NOMO-1 treated with dmso at 0.1 percent for 144 hours (cell line): ENCODE measurements at regions not wholly inside any gene's neighbourhood (a gene's known extent, or its start where the extent isn't known, plus 50 kb on each side); places are given as distances from the start of the nearest gene placed in this dataset.

Source experiments
- DNase-seq: peaks from one replicate; lab custom pipeline; 2025; ENCODE audit not compliant: unreplicated experiment; lab: John Stamatoyannopoulos, UW

DNA sequence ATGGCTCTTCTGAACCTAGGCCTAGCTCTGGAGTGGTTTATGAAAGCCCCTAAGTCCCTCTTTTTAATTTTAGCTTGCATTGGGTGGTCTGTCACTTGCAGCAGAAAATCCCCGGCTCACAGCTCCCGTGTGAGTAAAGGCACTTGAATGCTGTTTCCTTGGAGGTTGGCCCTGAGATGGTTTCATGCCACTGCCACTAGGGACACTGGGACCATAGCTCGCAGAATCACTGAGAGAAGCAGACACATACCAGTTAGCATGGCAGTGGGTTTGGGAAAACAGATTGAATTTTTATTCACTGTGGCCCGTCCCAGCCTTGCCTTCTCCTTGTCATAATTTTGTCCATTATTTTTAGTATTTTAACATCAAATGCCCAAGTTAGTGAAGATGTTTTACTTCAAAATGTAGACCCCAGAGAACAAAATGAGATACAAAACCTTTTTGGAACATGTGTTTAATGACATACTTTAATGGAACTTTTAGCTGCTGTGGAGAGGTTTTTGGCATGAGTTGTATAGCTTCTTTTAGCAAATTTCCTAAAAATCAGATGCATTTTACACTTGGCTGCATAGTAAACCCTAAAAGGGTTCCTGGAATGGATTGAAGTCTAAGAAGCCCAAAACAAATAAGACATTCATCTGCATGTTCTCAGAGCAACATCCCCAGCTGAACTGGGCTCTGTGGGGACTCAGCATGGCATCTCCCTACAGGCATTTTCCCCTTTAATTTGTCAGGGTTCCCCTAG, 259.7 kb upstream of the PITRM1 start:
- DNase-seq = no peak

DNA sequence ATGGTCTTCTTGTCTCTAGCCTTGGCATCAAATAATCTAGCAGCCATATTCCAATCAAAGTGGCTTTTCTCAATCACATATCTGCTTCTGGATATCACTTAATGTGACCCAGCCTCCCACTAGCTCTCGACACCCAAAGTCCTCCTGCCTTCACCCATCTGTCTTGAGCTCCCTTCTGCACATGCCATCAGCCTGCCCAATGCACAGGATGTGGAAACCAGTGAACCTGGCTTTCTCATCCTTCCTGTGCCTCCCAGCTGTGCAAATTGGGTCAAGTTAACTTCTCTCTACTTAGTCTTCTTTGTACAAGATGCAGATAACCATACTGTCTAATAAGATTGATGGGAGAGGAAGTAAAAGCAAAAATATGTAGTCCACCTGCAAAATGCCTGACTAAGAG, 257.9 kb upstream of the PITRM1 start:
- no peak for DNase-seq

DNA sequence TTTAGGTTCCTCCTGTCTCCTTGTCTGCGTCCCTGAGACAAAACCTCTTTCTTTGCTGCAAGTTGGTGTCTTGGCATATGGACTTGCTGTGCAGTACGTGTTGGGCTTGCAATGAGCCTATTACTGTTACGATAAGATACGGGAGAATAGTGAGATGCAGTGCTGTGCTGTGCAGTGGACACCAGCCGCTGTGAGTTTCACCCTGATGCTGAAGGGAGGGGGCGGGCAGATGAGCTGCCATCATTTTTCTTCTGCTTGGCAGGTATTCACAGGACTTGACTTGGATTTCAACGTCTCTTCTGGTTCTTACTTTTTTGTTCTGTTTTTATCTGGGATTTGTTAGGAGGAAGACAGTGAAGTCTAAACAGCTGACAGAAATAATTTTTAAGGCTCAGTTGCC, 257.1 kb upstream of the PITRM1 start:
- DNase-seq = no peak

DNA sequence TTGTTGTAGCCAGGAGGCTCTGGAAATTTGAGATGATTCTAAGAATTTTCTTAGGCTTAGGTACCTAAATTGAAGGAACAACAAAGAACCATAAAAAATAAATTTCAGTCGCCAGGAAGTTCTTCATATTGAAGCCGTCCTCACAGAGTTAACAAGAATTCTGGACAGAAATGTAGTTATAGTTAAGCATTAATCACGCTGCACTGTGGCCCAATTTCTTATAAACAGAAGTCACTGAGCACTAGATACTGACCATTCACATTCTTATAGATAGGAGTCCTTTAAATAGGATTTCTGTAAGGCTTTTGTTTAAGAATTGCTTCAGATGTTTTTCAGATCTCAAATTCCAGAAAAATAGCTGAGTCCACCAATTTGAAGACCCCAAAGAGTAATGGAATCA, 256.2 kb upstream of the PITRM1 start:
- DNase-seq = no peak

DNA sequence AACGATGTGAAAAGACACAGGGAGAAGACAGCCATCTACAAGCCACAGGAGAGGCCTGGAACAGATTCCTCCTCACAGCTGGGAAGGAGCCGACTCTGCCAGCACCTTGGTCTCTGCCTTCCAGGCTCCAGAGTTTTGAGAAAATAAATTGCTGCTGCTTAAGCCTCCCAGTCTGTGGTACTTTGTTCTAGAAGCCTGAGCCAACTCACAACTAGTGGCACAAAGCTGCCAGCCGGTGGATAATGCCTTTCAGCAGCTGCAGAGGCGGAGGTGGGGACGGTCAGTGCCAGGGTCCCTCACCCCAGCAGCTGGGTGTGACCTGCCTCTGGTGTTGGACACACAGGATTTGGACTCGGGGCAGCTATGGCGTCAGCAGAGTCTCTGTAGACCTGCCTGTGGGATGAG, 255.4 kb upstream of the PITRM1 start:
- no peak for DNase-seq

DNA sequence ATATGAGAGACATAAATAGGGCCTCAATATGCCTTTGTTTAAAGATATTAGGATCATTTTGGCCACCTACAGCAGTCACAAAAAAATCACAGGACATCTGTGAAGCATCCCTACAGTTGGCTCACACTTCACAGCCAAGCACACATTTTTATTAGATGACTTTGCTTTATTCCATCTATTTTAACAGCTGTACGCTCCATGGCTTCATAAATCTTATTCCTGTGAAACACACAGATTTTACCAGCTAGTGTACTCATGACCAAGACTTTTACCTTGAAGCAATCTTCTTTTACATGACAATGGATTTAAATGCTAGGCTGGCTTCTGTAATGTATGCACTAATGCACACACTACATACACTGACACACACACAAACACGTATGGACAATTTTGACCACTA, 254.8 kb upstream of the PITRM1 start:
- no peak for DNase-seq

DNA sequence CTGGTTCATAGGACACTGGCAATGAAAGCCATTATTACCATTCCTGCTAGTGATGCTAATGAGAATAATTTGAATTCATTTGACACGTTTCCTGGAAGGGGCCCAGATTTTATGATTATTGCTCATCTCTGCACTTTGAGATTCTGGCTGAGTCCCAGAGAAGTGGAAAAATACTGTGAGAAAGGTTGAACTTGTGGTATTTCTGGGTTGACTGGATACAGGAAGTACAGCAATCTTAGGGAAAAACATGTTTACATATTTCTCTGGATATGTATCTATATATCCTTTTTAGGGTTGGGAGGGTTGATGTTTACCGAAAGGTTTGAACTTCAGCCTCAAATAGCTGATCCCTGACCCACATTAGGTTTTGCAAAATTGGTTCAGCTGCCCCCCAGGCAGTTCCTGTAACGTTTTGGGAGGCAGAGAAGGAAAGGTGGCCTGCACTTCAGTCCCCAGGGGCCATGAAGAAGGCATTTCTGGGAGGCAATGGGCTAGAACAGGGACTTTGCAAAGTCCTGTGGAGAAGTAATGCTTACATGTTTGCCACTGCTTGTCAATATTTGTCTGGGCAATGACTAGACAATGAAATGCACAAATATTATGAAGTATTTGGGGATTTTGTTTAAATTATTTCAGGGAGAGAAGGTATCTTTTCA, 253.7 kb upstream of the PITRM1 start:
- DNase-seq = no peak

DNA sequence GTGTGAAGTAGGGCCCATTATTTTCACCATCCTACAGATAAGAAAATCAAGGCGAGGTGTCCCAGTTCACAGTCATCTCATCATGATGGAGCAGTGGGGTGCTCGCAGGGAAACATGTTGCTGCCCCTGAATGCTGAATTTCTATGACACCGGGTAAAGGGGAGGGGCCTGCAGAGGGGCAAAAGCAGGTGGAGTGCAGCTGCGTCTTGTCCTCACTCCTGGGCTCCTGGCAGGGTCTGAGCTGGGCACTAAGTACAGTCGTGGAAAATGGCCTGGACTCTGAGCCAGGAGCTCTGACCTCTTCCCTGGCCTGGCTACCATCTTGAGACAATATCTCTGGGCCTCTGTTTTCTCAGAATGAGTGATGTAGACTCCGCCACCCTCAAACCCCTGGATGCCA, 253.1 kb upstream of the PITRM1 start:
- DNase-seq = no peak

DNA sequence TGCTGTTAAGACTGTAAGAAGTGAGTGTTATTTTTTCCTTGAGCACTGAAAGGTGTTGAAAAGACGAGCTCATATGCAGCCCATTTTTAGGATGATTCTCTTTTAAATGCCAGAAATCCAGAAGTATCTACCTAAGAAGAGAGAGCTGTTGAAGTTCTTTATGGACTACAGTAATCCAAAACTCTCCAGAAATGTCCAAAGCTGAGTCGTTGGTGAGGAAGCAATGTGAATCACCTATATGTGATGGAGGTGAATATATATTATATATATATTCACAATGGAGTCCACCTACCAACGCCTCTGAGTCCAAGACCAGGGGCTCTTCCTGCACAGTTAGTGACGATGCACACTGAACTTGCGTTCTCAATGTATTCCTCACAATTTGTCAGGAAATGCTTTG, 252.7 kb upstream of the PITRM1 start:
- DNase-seq = no peak

DNA sequence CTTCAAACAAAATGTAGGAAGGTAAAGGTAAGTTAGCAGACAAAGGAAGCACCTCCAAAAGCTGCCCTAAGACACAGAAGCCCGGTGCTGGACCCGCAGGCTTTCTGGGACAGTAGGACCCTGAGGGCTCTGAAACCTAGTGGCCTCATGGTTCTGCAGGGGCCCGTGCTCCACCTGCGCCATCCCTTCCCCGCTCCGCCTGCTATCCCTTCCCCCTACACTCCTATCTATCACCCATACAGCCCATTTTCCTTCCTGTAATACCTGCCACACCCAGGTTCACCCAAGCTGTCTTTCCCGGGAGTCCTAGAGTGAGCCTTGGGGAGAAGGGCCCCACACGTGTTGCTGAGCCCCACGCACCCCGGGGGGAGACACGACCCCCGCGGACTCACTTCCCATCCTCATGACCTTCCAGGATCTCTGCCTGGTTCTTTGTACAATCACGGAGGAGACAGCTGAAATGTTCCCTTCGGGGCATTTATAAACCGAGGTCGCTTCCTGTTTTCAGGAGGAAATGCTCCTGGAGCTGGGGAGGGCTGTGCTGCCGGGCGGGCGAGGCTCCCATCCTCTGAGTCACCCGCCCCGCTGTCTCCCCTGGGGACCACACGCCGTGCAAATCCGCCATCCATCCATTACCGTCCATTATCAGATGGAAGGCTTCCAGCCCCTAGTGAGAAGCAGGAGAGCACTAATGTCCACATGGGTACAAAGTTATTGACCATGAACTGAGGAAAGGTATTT, 251.7 kb upstream of the PITRM1 start:
- DNase-seq = peak; percentile 56

DNA sequence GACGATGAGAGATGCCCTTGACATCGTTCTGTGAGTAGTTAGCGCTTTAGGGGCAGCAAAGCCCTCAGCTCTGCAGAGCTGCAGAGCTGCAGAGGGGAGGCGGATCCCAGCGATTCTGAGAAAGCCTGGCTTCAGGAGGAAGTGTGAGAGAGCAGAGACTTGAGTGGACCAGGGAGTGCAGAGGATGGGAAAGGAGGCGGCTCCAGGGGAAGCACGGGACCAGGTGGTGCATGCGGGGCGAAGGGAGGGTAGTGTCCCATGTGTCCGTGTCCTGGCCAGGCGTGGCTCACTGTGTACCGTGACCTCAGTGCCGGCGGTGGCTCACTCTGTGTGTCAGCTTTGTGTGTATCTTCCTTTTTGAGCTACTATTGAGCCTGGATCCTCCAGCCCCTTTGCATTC, 250.8 kb upstream of the PITRM1 start:
- DNase-seq = no peak

DNA sequence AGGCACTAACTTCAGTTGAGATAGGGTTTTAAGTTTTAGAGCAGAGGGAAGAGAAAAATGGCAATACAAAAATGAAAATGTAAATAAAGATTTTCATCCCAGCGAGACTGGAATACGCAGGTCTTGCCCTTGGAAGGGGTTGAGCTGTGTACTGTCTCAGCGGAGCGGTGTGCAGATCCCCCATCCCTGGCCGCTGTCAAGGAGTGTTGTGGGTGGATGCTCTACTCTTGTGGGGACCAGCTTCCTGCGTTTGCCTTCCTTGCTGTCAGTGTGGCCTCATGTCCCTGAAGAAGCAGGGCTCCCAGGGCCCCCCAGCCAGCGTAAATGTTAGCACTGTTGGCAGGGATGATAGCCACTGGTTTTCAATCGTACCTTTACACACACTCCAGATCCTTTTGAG, 249.7 kb upstream of the PITRM1 start:
- DNase-seq = no peak

DNA sequence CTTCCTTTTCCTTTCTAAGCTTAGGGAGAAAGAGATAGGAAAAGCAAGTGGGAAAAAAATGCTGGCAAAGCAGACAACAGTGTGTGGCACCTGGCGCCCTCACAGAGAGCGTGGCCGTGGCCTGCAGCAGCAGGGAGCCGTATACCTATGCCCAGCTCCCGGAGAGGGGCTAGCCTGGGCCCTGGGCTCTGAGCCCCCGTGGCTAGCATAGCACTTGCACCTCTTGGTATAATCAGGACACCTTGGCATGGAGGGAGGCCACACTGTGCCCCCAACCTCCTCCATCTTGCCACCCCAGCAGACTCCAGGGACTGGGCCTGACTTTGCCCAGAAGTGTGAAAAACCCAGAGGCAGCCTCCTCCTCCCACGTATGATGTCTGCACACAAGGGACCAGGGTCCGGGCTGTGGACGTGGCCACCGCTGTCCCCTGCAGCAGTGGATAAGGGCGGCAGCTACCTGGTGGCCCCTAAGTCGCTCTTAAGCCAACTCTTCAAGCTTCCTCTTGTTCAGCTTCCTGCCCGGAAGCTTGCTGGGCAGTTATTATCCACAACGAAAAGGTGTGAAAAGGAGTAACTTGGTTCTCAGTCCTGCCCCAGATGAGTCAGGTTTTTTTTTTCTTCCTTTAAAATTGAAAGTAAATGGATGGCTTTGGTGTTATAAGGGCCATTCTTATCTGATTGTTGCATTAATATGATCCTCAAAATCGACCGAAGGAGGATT, 249.1 kb upstream of the PITRM1 start:
- DNase-seq = no peak

DNA sequence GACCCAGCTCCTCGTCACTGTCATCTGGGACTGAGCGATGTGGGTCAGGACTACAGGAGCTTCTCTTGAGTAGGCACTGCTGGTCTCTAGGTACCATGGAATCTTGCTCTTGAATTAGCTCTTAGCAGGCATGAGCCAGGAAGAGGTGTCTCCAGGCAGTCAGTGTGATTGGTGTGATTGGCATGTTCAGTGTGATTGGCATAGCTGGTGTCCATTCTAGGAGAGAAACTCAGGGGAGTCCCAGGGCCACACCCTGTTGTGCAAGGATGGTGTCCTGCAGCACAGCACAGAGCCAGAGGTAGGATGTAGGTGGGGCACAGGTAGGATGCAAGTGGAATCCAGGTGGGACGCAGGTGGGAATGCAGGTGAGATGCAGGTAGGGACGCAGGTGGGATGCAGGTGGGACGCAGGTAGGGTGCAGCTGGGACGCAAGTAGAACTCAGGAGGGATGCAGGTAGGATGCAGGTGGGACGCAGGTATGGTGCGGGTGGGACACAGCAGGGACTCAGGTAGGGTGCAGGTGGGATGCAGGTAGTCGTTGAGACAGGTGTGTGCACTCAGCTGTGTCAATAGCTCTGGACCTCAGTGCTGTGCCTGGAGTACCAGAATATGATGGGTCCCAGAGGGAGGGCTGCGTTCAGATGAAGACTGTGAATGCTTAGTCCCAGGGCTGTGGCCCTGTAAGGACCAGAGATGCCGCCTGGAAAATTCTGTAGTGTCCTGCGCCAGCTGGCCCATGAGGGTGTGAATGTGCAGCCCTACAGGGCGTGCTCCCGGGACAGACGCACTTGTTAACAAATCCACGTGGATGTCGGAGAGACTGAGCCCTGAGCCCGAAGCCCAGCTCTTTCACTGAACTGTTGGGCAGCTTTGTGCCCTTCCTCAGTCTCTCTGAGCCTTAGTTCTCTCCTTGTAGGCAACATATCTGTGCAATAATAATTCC, 248.2 kb upstream of the PITRM1 start:
- DNase-seq = no peak

DNA sequence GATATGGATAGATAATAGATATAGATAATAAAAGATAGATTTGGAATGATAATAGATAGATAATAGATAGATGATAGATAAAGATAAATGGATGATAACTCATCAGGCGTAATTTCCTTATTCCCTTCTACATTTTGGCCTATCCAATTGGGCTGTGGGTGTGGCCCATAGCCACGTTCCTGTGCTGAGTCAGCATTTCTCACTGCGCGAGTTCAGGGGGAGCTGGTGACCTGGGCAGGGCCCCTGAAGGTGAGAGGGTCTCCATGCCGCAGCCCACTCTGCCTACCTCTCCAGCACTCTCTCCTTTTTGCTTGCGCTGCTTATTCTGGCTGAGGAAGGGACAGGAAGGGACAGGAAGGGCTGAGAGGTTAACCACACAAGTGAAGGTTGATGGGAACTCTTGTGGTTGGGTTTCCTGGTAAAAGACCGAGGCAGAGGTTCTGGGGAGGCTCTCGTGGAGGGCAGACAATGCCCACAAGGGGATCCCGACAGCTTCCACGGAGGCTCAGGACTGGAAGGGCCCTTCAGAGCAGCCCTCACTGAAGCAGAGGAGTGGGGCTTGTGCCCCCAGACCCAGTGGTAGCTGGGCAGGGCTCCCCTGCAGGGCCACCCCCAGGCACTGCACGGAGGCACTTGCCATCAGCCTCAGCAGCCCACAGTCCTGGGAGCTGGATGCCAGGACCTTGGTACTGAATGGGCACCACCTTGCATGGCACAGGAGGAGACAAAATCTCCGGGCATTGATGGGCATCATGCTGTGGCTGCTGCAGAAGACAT, 247.3 kb upstream of the PITRM1 start:
- no peak for DNase-seq

DNA sequence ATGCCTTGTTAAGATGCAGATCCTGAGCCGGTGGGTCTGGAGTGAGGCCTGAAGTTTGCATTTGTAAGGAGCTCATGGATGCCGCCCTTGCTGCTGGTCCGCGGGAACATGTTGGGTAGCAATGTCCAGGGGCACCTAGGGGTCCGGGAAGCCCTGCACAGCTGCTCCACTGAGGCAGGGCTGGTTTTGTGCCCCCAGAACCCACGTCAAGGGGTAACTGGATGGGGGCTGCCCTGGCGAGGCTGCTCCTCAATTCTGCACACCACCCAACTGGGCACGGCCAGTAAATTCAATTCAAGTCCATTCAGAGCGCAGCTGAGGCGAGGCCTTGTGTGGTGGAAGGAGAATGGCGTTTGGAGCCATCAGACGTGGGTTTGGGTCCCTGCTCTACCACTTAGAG, 246.3 kb upstream of the PITRM1 start:
- no peak for DNase-seq

DNA sequence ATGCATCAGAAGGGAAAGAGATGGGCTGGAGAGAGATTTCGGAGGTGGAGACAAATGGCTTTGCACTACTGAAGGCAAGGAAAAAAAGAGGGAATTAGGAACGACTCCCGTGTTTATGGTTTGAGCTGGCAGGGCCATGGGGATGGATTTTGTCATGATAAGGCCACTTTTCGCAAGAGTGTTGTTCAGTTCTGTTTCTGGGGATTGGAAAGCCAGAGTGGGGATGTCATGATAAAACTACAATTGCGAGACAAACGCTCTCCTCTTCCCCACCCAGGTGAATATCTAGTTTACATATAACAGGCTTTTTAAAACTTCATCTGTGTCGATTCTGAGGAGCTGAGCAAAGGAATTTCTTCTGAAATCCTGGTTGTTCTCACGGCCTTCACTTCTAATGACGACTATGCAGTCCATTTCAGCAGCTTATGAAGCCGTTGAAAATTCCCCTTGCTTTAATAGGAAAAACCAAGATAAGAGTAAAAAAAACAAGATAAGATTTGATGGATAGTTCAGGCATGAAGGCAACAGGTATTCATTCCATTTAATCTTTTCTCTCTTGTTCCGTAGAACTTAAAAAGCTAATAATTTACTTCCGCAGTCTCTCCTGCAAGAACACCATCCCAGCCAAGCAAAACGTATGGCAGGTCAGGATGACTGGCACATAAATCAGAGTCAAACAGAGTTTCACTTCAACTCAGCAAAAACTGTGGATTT, 245.6 kb upstream of the PITRM1 start:
- no peak for DNase-seq

DNA sequence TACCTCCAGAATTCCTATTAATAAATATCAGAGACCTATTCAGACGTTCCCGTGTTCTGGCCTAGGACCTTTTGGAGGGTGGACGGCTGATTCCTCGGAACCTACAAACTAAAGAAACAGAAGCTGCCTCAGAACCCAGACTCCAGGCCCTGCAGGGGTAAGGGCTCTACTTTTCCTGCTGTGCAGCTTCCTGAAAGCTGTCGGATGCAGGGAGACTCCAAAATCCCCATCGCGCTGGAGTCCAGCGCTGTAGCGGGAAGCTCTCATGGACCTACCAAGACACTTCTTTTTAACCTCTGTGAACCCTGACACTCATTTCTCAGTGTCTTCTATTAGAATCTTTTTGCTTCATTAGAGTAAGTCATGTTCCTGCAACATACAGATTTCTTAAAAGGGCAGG, 244.5 kb upstream of the PITRM1 start:
- DNase-seq = no peak
